ENCODE measurements at regions not wholly inside any gene's neighbourhood (a gene's known extent, or its start where the extent isn't known, plus 50 kb on each side); places are given as distances from the start of the nearest gene placed in this dataset.

DNA sequence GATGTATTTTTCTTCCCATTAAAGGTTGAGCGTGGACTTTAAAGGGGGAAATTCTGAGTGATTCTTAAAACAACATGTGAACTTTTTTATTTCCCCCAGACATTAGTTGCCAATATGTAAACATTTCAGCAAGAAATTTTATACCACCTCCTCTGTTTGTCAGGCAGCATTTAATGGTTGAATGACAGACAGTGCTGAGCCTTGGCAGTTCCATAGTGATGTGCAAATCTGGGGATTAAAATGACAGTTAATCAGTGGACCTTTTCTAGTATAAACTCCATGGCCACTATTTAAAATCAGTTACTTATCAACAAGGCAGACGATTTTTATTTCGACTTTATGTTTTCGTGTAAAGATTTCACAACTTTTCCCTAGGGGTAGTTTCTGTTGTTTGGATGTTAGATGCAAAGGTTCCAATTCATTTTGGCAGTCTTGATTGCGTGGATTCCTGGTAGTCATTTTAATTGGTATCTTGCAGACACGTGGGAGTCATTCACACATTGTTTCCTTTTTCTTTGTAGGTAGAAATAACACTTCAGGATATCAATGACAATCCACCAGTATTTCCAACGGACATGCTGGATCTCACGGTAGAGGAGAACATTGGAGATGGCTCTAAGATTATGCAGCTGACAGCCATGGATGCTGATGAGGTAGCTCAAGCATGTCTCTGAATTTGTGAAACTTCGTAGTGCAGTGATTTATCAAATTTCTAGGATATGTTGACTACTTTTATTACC lies 83.7 kb downstream of the FAT4 start:
- ChIA-PET CTCF (no interaction called here), POLR2A (no interaction called here)
- Histone ChIP-seq H3K4me1 (ENCODE audit: control extremely low read depth in 1 of 4, control insufficient read depth in 4 of 4, insufficient read depth in 4 of 4, low read length in 3 of 4) (peaks cover 0 to 2% (median 0%) of the 10 kb centered on the region in 4 experiments), H3K9me3 (ENCODE audit: control extremely low read depth in 1 of 5, control insufficient read depth in 4 of 5, insufficient read depth in 2 of 5, low read depth in 1 of 5, low read length in 4 of 5) (no peaks in the 10 kb centered on the region), H3K27ac (ENCODE audit: insufficient read depth in 1 of 2, low read depth in 1 of 2, low read length in 2 of 2, poor library complexity in 1 of 2, severe bottlenecking in 2 of 2) (no peak overlapping the region), H3K4me3 (ENCODE audit: control insufficient read depth in 1 of 7, extremely low read depth in 1 of 7, insufficient read depth in 4 of 7, low read depth in 2 of 7, low read length in 6 of 7) (no peak overlapping the region), H3K27me3 (replicated peaks in 2 of 5; ENCODE audit: control insufficient read depth in 4 of 5, insufficient read depth in 5 of 5, low read length in 4 of 5) (no peaks in the 10 kb centered on the region), H3K36me3 (ENCODE audit: control insufficient read depth in 4 of 4, insufficient read depth in 4 of 4, low read length in 3 of 4) (no peaks in the 10 kb centered on the region)
- no peak for DNase-seq
- 100% methylated on average over 2 of the region's 9 CpGs for WGBS (ENCODE audit: insufficient coverage)

- ChIA-PET POLR2A (no interaction called here), CTCF (no interaction called here)
- Histone ChIP-seq H3K4me1 (ENCODE audit: control extremely low read depth in 1 of 4, control insufficient read depth in 4 of 4, insufficient read depth in 4 of 4, low read length in 3 of 4) (peaks cover 0 to 2% (median 0%) of the 10 kb centered on the region in 4 experiments), H3K9me3 (ENCODE audit: control extremely low read depth in 1 of 5, control insufficient read depth in 4 of 5, insufficient read depth in 2 of 5, low read depth in 1 of 5, low read length in 4 of 5) (no peaks in the 10 kb centered on the region), H3K36me3 (ENCODE audit: control insufficient read depth in 4 of 4, insufficient read depth in 4 of 4, low read length in 3 of 4) (no peaks in the 10 kb centered on the region), H3K27ac (ENCODE audit: insufficient read depth in 1 of 2, low read depth in 1 of 2, low read length in 2 of 2, poor library complexity in 1 of 2, severe bottlenecking in 2 of 2) (no peak overlapping the region), H3K27me3 (replicated peaks in 2 of 5; ENCODE audit: control insufficient read depth in 4 of 5, insufficient read depth in 5 of 5, low read length in 4 of 5) (no peaks in the 10 kb centered on the region), H3K4me3 (ENCODE audit: control insufficient read depth in 1 of 7, extremely low read depth in 1 of 7, insufficient read depth in 4 of 7, low read depth in 2 of 7, low read length in 6 of 7) (no peak overlapping the region)
- no peak for DNase-seq
- WGBS (ENCODE audit: insufficient coverage): no CpG with 5 or more reads among the region's 3 CpGs
These were observed 86.0 kb downstream of the FAT4 start for GRCh38 chr4:125400756-125401155.

DNA sequence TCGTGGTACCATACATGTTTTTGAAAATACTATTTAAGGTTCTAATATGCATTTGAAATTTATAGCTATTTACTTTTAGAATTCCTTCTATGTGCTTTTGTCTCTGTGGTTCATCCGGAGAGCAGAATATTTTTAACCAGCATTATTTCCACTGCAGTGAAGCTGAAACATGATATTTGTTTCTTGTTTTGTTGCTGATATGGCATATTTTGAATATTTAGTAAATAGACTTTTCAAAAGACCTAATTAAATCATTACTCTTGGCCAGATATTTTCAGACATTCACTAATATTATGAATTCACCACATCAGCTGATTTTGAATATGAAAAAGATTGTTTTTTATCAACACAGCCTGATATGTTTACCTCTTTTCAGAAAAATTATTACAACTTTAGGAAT lies 87.0 kb downstream of the FAT4 start:
- H3K4me3 ChIP-seq (ENCODE audit: control insufficient read depth in 1 of 7, extremely low read depth in 1 of 7, insufficient read depth in 4 of 7, low read depth in 2 of 7, low read length in 6 of 7): no peak overlapping the region
- no peaks in the 10 kb centered on the region for H3K27me3 ChIP-seq (replicated peaks in 2 of 5; ENCODE audit: control insufficient read depth in 4 of 5, insufficient read depth in 5 of 5, low read length in 4 of 5)
- ChIA-PET CTCF (no interaction called here), POLR2A (no interaction called here)
- H3K4me1 ChIP-seq (ENCODE audit: control extremely low read depth in 1 of 4, control insufficient read depth in 4 of 4, insufficient read depth in 4 of 4, low read length in 3 of 4): peaks cover 0 to 2% (median 0%) of the 10 kb centered on the region in 4 experiments
- H3K27ac ChIP-seq (ENCODE audit: insufficient read depth in 1 of 2, low read depth in 1 of 2, low read length in 2 of 2, poor library complexity in 1 of 2, severe bottlenecking in 2 of 2): no peak overlapping the region
- DNase-seq: no peak
- H3K9me3 ChIP-seq (ENCODE audit: control extremely low read depth in 1 of 5, control insufficient read depth in 4 of 5, insufficient read depth in 2 of 5, low read depth in 1 of 5, low read length in 4 of 5): no peaks in the 10 kb centered on the region
- H3K36me3 ChIP-seq (ENCODE audit: control insufficient read depth in 4 of 4, insufficient read depth in 4 of 4, low read length in 3 of 4): no peaks in the 10 kb centered on the region
- WGBS (ENCODE audit: insufficient coverage): no CpG with 5 or more reads among the region's 2 CpGs

GRCh38 chr4:125420526-125420925 lies 105.8 kb downstream of the FAT4 start:
- no peak for DNase-seq
- peaks cover 0 to 6% (median 0%) of the 10 kb centered on the region in 4 experiments for H3K4me1 ChIP-seq (ENCODE audit: control extremely low read depth in 1 of 4, control insufficient read depth in 4 of 4, insufficient read depth in 4 of 4, low read length in 3 of 4)
- no peak overlapping the region for H3K27ac ChIP-seq (ENCODE audit: insufficient read depth in 1 of 2, low read depth in 1 of 2, low read length in 2 of 2, poor library complexity in 1 of 2, severe bottlenecking in 2 of 2)
- POLR2A ChIA-PET: no interaction called here
- peaks cover 0 to 5% (median 0%) of the 10 kb centered on the region in 4 experiments for H3K36me3 ChIP-seq (ENCODE audit: control insufficient read depth in 4 of 4, insufficient read depth in 4 of 4, low read length in 3 of 4)
- CTCF ChIA-PET: no interaction called here
- no peaks in the 10 kb centered on the region for H3K27me3 ChIP-seq (replicated peaks in 2 of 5; ENCODE audit: control insufficient read depth in 4 of 5, insufficient read depth in 5 of 5, low read length in 4 of 5)
- H3K9me3 ChIP-seq (ENCODE audit: control extremely low read depth in 1 of 5, control insufficient read depth in 4 of 5, insufficient read depth in 2 of 5, low read depth in 1 of 5, low read length in 4 of 5): peaks cover 0 to 7% (median 6%) of the 10 kb centered on the region in 5 experiments
- no peak overlapping the region for H3K4me3 ChIP-seq (ENCODE audit: control insufficient read depth in 1 of 7, extremely low read depth in 1 of 7, insufficient read depth in 4 of 7, low read depth in 2 of 7, low read length in 6 of 7)
- no CpG with 5 or more reads among the region's 2 CpGs for WGBS (ENCODE audit: insufficient coverage)

DNA sequence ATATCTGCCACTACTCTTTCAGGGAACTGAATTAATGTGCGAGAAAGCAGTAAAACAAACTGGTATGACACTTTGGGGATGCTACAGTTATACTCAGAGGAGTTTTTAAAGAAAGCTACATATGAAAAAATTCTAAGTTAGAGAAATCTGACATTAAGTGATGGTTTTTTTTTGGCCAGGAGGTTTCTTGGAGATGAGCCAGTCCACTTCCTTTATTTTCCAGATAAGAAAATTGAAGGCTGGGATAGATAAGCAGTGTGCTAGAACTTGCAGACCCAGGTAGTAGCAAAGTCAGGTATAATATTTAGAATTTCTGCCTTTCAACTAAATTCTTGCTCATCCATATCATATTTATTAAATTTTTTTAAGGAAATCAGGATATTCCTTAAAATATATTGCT lies 106.8 kb downstream of the FAT4 start:
- no peak overlapping the region for H3K4me3 ChIP-seq (ENCODE audit: control insufficient read depth in 1 of 7, extremely low read depth in 1 of 7, insufficient read depth in 4 of 7, low read depth in 2 of 7, low read length in 6 of 7)
- no peaks in the 10 kb centered on the region for H3K27me3 ChIP-seq (replicated peaks in 2 of 5; ENCODE audit: control insufficient read depth in 4 of 5, insufficient read depth in 5 of 5, low read length in 4 of 5)
- H3K9me3 ChIP-seq (ENCODE audit: control extremely low read depth in 1 of 5, control insufficient read depth in 4 of 5, insufficient read depth in 2 of 5, low read depth in 1 of 5, low read length in 4 of 5): peaks cover 0 to 7% (median 6%) of the 10 kb centered on the region in 5 experiments
- no peak overlapping the region for H3K27ac ChIP-seq (ENCODE audit: insufficient read depth in 1 of 2, low read depth in 1 of 2, low read length in 2 of 2, poor library complexity in 1 of 2, severe bottlenecking in 2 of 2)
- H3K36me3 ChIP-seq (ENCODE audit: control insufficient read depth in 4 of 4, insufficient read depth in 4 of 4, low read length in 3 of 4): no peaks in the 10 kb centered on the region
- H3K4me1 ChIP-seq (ENCODE audit: control extremely low read depth in 1 of 4, control insufficient read depth in 4 of 4, insufficient read depth in 4 of 4, low read length in 3 of 4): peaks cover 0 to 6% (median 0%) of the 10 kb centered on the region in 4 experiments
- ChIA-PET POLR2A (no interaction called here), CTCF (no interaction called here)
- no CpG with 5 or more reads among the region's 1 CpG for WGBS (ENCODE audit: insufficient coverage)
- DNase-seq: peak; percentile 7 to 35 (median 26)

GRCh38 chr4:125423124-125423523 lies 108.4 kb downstream of the FAT4 start:
- Histone ChIP-seq H3K4me1 (ENCODE audit: control extremely low read depth in 1 of 4, control insufficient read depth in 4 of 4, insufficient read depth in 4 of 4, low read length in 3 of 4) (peaks cover 0 to 6% (median 0%) of the 10 kb centered on the region in 4 experiments), H3K27me3 (replicated peaks in 2 of 5; ENCODE audit: control insufficient read depth in 4 of 5, insufficient read depth in 5 of 5, low read length in 4 of 5) (no peaks in the 10 kb centered on the region), H3K27ac (ENCODE audit: insufficient read depth in 1 of 2, low read depth in 1 of 2, low read length in 2 of 2, poor library complexity in 1 of 2, severe bottlenecking in 2 of 2) (no peak overlapping the region), H3K36me3 (ENCODE audit: control insufficient read depth in 4 of 4, insufficient read depth in 4 of 4, low read length in 3 of 4) (no peaks in the 10 kb centered on the region), H3K4me3 (ENCODE audit: control insufficient read depth in 1 of 7, extremely low read depth in 1 of 7, insufficient read depth in 4 of 7, low read depth in 2 of 7, low read length in 6 of 7) (no peak overlapping the region), H3K9me3 (ENCODE audit: control extremely low read depth in 1 of 5, control insufficient read depth in 4 of 5, insufficient read depth in 2 of 5, low read depth in 1 of 5, low read length in 4 of 5) (peaks cover 0 to 7% (median 6%) of the 10 kb centered on the region in 5 experiments)
- DNase-seq: no peak
- CTCF ChIA-PET: interaction anchor here (1.0 kb wide), 1 partner anchor 8 kb away, joined by 3 read pairs; no protein-coding TSS in a partner anchor
- WGBS (ENCODE audit: insufficient coverage): 100% methylated on average over 1 of the region's 2 CpGs
- POLR2A ChIA-PET: interaction anchor here (0.6 kb wide), 1 partner anchor 108 kb away, joined by 3 read pairs; the partner anchor contains the start of gene FAT4

GRCh38 chr4:125428832-125429231 lies 114.1 kb downstream of the FAT4 start:
- POLR2A ChIA-PET: no interaction called here
- DNase-seq: no peak
- Histone ChIP-seq H3K36me3 (ENCODE audit: control insufficient read depth in 4 of 4, insufficient read depth in 4 of 4, low read length in 3 of 4) (no peaks in the 10 kb centered on the region), H3K27me3 (replicated peaks in 2 of 5; ENCODE audit: control insufficient read depth in 4 of 5, insufficient read depth in 5 of 5, low read length in 4 of 5) (no peaks in the 10 kb centered on the region), H3K9me3 (ENCODE audit: control extremely low read depth in 1 of 5, control insufficient read depth in 4 of 5, insufficient read depth in 2 of 5, low read depth in 1 of 5, low read length in 4 of 5) (peaks cover 0 to 4% (median 3%) of the 10 kb centered on the region in 5 experiments), H3K4me1 (ENCODE audit: control extremely low read depth in 1 of 4, control insufficient read depth in 4 of 4, insufficient read depth in 4 of 4, low read length in 3 of 4) (no peaks in the 10 kb centered on the region), H3K4me3 (ENCODE audit: control insufficient read depth in 1 of 7, extremely low read depth in 1 of 7, insufficient read depth in 4 of 7, low read depth in 2 of 7, low read length in 6 of 7) (no peak overlapping the region), H3K27ac (ENCODE audit: insufficient read depth in 1 of 2, low read depth in 1 of 2, low read length in 2 of 2, poor library complexity in 1 of 2, severe bottlenecking in 2 of 2) (no peak overlapping the region)
- CTCF ChIA-PET: no interaction called here
- 86% methylated on average over 2 of the region's 2 CpGs for WGBS (ENCODE audit: insufficient coverage)
